ENCODE measurements at regions not wholly inside any gene's neighbourhood (a gene's known extent, or its start where the extent isn't known, plus 50 kb on each side); places are given as distances from the start of the nearest gene placed in this dataset.
A peak's percentile ranks its signal among the peaks of the same experiment; 100 is the strongest.

DNA sequence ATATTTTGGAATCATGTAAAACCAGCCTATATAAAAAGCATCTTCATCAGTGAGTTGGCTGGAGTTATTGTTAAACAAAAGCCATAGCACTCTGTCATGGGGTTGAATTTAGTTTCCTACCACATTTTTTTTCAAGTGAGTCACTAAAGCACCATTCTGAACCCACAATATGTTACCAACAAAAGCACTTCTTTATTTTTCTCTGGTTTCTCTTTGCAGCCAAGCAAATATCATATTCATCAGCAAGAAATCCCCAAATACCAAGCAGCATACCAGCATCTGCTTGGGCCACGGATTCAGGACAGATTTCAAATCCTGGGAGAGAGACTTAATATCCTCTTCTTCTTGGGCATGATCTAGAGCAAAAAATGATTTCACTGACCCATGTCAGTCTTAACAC lies 441.4 kb downstream of the BCKDHB start:
- in situ Hi-C loops (cut with HindIII; ENCODE audit: low pct_unique_long_range_greater_than_20kb, low sequenced_read_pairs): no loop called here
- peak; percentile 10 for DNase-seq (ENCODE audit: low read depth)

DNA sequence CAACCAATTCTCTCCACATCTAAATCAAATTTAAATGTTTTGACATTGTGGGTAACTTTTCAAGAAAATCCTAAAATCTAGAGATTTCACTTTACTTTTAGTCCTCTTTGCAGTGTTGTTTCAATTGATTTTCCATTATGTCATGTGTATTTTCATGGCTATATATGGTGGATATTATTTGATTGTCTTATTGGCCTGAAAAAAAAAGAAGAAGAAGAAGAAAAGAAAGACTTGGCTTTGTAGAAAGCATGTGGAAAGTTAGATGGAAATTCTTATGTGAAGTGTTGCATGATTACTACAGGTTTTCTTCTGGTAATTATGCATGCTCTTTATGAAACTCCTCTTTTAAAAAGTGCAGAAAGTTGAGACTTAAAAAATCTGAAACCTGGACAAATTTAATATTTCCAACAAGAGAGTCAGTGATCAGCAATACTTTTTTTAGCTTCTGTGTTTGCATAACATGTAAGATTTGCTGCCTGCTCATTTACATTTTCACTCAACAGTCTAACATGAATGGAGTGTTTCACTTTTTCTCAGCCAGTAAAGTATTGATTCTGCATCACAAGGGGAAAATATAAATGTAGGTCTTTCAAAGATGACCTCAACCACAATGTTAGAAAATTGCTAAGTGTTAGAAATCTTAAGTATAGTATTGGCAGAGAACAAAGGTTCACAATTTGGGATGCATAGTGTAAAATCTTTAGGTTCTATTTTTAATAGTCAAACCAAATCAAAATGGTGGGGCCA lies 438.7 kb downstream of the BCKDHB start:
- DNase-seq (ENCODE audit: low read depth): no peak
- in situ Hi-C loops (cut with HindIII; ENCODE audit: low pct_unique_long_range_greater_than_20kb, low sequenced_read_pairs): no loop called here

DNA sequence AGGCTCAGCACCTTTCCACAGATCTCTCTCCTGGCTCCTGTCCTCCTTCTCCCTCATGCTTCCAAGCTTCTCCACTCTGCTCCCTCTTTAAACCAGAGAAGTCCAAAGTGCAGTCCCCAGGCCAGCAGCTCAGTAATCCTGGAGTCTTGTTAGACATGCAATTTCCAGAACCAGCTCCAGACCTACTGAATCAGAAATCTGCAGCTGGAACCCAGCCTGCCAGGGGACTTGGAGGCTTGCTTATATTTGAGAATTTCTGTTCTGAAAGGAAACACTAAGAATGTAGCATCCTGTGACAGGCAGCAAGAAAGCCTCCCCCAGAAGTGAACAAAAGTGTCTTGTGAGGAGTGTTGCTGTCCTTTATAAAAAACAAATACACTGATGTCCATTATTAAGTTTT lies 438.1 kb downstream of the BCKDHB start:
- no peak for DNase-seq (ENCODE audit: low read depth)
- in situ Hi-C loops (cut with HindIII; ENCODE audit: low pct_unique_long_range_greater_than_20kb, low sequenced_read_pairs): no loop called here

- in situ Hi-C loops (cut with HindIII; ENCODE audit: low pct_unique_long_range_greater_than_20kb, low sequenced_read_pairs): no loop called here
- no peak for DNase-seq (ENCODE audit: low read depth)
These were observed 437.2 kb downstream of the BCKDHB start for GRCh38 chr6:80543598-80544222.

DNA sequence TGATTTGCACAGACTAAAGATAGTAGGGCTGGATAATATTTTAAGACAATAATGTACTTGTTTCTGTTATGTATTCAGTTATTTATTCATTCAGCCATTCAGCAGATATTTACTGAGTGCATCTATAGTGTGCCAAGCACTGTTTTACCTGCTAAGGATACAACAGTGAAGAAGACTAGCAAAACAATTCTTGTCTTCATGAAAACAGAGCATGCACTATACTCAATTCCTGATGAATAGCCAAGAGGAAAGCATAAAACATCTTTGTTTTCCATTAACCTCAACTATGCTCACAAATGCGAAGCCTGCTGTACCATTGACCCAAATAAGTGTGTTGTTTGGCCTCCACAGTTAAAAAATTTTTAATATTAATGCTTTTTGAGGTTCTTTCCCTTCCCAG lies 436.7 kb downstream of the BCKDHB start:
- DNase-seq (ENCODE audit: low read depth): no peak
- in situ Hi-C loops (cut with HindIII; ENCODE audit: low pct_unique_long_range_greater_than_20kb, low sequenced_read_pairs): no loop called here

DNA sequence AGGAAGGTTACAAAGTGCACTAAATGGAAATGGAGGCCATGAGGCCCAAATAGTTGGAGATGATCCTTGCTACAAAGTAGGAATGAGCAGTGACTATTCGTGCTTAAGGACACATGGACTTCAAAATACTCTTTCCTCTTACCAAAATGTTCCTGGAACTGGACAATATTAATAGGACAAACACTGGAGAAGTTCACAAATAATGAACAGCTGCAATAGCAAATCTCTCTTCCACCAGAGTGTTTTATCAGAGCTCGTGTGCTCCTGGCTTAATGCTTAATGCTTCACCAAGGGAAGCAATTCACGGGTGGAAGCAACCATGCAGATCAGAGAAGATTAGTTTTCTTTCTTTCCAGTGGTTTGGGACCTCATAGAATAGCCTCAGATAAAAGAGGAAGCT lies 435.4 kb downstream of the BCKDHB start:
- in situ Hi-C loops (cut with HindIII; ENCODE audit: low pct_unique_long_range_greater_than_20kb, low sequenced_read_pairs): no loop called here
- no peak for DNase-seq (ENCODE audit: low read depth)

- in situ Hi-C loops (cut with HindIII; ENCODE audit: low pct_unique_long_range_greater_than_20kb, low sequenced_read_pairs): no loop called here
- peak; percentile 34 for DNase-seq (ENCODE audit: low read depth)
These were observed 434.7 kb downstream of the BCKDHB start for GRCh38 chr6:80541181-80541580.

GRCh38 chr6:80540700-80541099 lies 434.2 kb downstream of the BCKDHB start:
- no peak for DNase-seq (ENCODE audit: low read depth)
- in situ Hi-C loops (cut with HindIII; ENCODE audit: low pct_unique_long_range_greater_than_20kb, low sequenced_read_pairs): no loop called here

GRCh38 chr6:80537118-80537972 lies 430.9 kb downstream of the BCKDHB start:
- DNase-seq (ENCODE audit: low read depth): no peak
- in situ Hi-C loops (cut with HindIII; ENCODE audit: low pct_unique_long_range_greater_than_20kb, low sequenced_read_pairs): no loop called here

GRCh38 chr6:80535914-80536565 lies 429.6 kb downstream of the BCKDHB start:
- no peak for DNase-seq (ENCODE audit: low read depth)
- in situ Hi-C loops (cut with HindIII; ENCODE audit: low pct_unique_long_range_greater_than_20kb, low sequenced_read_pairs): no loop called here

GRCh38 chr6:80531681-80532619 lies 425.5 kb downstream of the BCKDHB start:
- in situ Hi-C loops (cut with HindIII; ENCODE audit: low pct_unique_long_range_greater_than_20kb, low sequenced_read_pairs): no loop called here
- DNase-seq (ENCODE audit: low read depth): no peak

DNA sequence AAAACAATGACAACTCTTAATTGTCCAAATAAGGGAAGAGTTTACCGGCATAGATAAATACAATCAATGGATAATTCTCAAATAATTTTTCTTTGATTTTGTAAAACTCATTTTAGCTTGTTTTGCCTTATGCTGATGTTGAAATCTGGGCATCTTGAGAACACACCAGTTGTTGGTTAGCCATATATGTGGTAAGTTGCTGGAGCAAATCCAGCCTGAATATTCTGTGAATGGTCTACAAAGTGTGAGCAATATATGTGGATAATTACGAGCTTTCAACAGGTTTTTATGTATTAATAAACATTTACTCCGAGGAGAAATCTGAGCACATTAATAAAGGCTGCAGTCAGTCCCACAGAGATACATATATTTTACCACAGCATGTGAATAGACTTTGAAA lies 423.6 kb downstream of the BCKDHB start:
- DNase-seq (ENCODE audit: low read depth): no peak
- in situ Hi-C loops (cut with HindIII; ENCODE audit: low pct_unique_long_range_greater_than_20kb, low sequenced_read_pairs): no loop called here

DNA sequence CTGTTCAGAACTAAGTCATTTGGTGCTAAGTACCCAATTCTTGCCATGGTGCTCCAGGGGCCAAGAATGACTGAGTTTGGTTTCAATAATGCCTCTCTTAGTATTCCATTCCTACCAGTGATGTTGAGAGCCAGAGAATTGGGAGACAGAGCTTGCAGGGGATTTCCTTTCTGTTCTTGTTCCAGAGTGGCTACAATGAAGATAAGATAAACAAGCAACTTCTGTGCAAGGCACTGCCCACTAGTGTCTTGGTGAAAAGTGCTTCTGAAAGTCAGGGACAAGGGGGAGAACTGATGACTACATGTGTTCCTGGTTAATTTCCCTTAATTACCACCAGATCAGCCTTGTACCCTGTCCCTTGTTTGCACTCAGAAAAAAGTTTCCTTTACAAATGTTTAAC lies 421.6 kb downstream of the BCKDHB start:
- no peak for DNase-seq (ENCODE audit: low read depth)
- in situ Hi-C loops (cut with HindIII; ENCODE audit: low pct_unique_long_range_greater_than_20kb, low sequenced_read_pairs): no loop called here

DNA sequence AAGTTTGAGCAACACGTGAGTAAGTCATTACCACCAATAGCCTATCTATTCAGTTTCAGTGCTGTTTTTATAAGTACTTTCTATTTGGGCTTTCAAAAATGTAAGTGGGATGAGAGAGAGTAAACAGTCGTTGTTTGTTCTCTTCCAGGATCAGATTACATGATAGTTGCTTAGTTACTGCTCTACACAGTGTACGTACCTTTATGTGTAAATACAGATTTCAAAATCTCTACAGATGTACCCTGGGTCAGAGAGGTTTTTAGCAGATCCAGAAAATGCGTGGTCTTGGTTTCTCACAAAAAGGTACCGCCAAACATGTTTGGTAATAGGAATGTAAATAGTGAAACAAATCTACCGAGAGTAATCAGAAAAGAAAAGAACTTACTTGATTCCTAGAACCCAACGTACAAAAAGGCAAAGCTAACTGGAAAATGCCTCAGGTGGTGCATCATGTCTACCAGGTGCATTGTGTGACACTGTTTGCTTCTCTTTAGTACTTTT lies 421.1 kb downstream of the BCKDHB start:
- no peak for DNase-seq (ENCODE audit: low read depth)
- in situ Hi-C loops (cut with HindIII; ENCODE audit: low pct_unique_long_range_greater_than_20kb, low sequenced_read_pairs): no loop called here

GRCh38 chr6:80523531-80523997 lies 417.1 kb downstream of the BCKDHB start:
- in situ Hi-C loops (cut with HindIII; ENCODE audit: low pct_unique_long_range_greater_than_20kb, low sequenced_read_pairs): no loop called here
- DNase-seq (ENCODE audit: low read depth): no peak

GRCh38 chr6:80523010-80523409 lies 416.5 kb downstream of the BCKDHB start:
- in situ Hi-C loops (cut with HindIII; ENCODE audit: low pct_unique_long_range_greater_than_20kb, low sequenced_read_pairs): no loop called here
- DNase-seq (ENCODE audit: low read depth): no peak

GRCh38 chr6:80522576-80522975 lies 416.1 kb downstream of the BCKDHB start:
- DNase-seq (ENCODE audit: low read depth): no peak
- in situ Hi-C loops (cut with HindIII; ENCODE audit: low pct_unique_long_range_greater_than_20kb, low sequenced_read_pairs): no loop called here

Measured in Caki2 (cell line).